ENCODE measurements at regions not wholly inside any gene's neighbourhood (a gene's known extent, or its start where the extent isn't known, plus 50 kb on each side); places are given as distances from the start of the nearest gene placed in this dataset.

DNA sequence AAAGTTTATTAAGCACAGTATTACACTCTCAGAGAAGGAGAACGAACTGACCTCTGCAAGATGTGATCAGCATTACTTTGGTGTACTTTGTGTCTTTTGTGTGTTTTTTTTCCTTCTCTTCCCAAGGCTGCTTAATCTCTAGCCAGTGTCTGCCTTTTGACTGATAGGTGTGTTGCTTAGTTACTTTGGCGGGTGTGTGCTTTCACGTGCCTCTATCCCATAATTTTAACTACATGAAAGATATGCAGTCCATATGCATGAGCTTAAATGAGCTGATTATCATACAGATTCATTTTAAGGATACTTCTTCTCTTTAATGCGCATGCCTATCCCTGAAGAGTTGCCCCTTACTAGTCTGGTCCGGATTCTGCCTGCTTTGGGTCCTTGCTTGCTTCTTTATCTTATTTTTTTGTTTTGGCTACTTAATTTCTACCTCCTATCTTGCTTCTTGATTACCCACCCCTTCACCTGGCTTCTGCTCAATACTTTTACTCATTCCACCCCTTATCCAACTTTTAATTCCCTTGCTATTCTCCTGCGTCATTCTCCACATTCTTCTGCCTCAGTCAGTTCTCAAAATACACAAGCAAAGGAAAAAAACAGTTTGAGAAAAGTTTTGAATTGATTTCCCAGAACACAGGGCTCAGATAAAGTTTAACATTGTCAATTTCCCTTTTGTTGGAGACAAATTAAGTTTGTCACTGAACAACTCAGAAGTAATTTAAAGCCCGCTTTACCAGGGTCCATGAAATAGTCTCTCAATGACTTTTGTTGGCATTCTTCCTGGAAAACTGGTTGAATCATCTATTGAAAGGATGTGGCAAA, 182.0 kb downstream of the TENT5D start:
- DNase-seq (ENCODE audit: low spot score) (no peak), ATAC-seq (ENCODE audit: low FRiP score) (no peak)
- TF ChIP-seq, protein P1, sequence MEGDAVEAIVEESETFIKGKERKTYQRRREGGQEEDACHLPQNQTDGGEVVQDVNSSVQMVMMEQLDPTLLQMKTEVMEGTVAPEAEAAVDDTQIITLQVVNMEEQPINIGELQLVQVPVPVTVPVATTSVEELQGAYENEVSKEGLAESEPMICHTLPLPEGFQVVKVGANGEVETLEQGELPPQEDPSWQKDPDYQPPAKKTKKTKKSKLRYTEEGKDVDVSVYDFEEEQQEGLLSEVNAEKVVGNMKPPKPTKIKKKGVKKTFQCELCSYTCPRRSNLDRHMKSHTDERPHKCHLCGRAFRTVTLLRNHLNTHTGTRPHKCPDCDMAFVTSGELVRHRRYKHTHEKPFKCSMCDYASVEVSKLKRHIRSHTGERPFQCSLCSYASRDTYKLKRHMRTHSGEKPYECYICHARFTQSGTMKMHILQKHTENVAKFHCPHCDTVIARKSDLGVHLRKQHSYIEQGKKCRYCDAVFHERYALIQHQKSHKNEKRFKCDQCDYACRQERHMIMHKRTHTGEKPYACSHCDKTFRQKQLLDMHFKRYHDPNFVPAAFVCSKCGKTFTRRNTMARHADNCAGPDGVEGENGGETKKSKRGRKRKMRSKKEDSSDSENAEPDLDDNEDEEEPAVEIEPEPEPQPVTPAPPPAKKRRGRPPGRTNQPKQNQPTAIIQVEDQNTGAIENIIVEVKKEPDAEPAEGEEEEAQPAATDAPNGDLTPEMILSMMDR (IDR thresholded peaks at IDR 0.05): no peak

All from omental fat pad (tissue), 3 donors.